GM19463 (cell line): ENCODE measurements at regions not wholly inside any gene's neighbourhood (a gene's known extent, or its start where the extent isn't known, plus 50 kb on each side); places are given as distances from the start of the nearest gene placed in this dataset.
"Not testable (repeated sequence)": the region's sequence is repeated elsewhere in the genome, so short reads cannot be mapped to it uniquely, and the experiment has no call there.

Source experiments
- ATAC-seq: cut with Tn5 transposase; IDR thresholded peaks from one replicate; pipeline ENCODE4 v1.9.1; 2021; ENCODE audit warnings: mild to moderate bottlenecking, moderate library complexity; ENCODE audit not compliant: unreplicated experiment

DNA sequence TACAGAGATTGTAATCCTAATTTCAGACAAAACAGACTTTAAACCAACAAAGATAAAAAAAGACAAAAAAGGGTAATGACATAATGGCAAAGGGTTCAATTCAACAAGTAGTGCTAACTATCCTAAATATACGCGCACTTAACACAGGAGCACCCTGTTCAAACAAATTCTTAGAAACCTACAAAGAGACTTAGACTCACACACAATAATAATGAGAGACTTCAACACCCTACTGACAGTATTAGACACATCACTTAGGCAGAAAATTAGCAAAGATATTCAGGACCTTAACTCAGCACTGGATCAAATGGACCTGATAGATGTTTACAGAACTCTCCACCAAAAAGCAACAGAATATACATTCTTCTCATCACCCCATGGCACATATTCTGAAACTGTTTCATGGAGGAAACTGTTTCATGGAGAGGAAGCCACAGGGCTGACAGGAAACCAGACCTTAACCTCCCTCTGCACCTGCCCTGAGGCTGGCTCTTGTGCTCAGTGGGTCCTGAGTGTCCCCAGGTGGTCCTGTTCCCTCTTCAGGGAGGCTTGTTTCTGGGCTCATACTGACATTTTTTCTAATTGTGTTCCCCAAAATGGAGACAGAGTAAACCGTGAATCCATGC lies 54.7 kb downstream of the OR4M2 start:
- not testable (repeated sequence) for ATAC-seq

DNA sequence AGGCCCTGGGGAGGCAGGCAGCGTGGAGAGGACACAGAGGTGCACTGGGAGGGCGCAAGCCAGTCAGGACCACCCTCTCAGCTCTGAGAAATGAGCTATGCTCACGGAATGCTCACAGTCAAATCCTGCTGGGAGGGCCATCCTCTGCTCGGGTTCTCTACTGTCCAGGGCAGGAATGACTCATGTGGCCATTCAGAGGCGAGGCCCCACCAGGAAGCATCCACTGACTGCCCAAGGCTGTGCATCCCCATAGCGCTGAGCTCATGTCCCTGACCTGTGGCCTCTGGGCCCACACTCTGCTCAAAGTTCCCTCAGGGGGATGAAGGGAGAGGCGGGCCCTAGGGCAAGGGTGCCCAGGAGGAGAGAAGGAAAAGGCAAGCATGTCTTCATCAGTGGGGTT lies 57.2 kb downstream of the OR4M2 start:
- not testable (repeated sequence) for ATAC-seq

DNA sequence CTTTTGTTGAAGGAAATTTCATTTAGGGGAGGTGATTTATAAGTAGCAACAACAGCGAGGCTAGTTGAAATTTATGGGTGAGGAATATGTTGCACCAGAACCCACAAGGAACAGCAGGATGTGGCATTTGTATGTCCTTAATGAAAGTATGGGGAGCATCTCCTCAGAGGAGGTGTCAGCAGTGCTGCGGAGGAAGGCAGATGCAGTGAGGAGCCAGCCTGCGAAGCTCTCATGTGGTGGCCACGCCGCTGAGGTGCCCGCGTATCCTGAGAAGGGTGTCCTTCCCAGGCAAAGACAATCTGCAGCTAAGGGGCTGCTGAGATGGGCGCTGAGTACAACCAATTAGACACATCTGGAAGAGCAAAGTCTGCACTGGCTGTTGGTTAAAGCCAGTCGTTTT lies 60.8 kb downstream of the OR4M2 start:
- ATAC-seq, result not testable (repeated sequence)

DNA sequence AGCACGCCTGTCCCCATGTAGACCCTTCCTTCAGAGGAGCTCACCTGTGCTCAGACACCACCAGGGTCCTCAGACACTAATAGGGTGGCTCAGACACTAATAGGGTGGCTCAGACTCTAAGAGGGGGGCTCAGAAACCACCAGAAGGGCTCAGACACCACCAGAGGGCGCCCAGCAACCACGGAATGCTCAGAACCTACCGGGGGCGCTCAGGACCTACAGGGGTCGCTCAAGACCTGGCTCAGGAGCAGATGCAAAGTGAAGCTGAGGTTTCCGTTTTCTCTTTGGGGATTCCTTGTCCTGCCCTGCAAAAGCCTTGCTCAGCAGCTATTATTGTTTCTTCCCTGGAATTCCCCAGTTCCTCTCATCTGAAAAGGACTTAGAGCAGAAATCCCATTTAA lies 67.8 kb downstream of the OR4M2 start:
- peak; percentile 95 for ATAC-seq

DNA sequence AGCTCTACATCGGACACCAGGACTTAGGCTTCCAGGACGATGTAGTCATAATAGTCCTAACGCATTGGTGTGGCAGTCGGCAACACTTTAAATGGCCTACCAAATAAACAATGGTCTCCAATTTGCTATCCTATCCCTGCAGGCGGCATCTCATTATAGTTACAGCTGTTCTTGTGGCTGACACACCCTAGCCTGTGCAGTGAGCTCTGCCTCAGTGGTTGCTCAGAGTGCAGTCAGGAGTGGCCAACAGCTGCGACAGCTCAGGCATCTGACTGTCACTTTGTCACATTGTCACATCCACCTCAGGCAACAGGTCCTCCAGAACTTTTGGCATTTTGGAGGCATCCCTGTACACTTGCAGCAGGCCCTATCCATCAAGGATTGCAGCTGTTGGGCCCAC lies 77.9 kb downstream of the OR4M2 start:
- not testable (repeated sequence) for ATAC-seq

DNA sequence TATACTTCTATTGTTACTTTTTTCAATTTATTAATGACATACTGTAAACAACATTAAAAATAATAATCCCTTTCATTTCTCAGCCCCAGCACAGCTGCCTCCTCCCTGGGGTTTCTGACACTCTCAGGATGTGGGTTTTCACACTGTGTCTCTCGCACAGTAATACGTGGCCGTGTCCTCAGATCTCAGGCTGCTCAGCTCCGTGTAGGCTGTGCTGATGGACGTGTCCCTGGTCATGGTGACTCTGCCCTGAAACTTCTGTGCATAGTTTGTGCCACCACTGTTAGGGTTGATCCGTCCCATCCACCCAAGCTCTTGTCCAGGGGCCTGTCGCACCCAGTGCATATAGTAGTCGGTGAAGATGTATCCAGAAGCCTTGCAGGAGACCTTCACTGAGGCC lies 80.0 kb downstream of the OR4M2 start:
- peak; percentile 19 for ATAC-seq

DNA sequence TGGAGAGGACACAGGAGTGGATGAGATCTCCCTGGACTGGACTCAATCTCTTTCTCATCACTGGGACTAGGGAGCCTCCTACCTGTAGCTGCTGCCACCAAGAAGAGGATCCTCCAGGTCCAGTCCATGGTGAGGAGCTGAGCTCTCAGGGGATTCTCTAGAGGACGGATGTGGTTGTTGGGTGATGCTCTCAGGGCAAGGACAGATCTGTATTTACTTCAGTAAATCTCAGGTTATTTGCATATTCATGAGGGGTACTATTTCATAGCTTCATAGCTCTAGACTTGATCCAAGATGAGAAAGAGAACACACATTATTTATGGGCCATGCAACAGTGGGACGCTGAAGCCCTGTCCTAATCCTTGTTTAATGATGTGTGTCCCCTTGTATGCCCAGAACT lies 80.4 kb downstream of the OR4M2 start:
- peak; percentile 56 for ATAC-seq

DNA sequence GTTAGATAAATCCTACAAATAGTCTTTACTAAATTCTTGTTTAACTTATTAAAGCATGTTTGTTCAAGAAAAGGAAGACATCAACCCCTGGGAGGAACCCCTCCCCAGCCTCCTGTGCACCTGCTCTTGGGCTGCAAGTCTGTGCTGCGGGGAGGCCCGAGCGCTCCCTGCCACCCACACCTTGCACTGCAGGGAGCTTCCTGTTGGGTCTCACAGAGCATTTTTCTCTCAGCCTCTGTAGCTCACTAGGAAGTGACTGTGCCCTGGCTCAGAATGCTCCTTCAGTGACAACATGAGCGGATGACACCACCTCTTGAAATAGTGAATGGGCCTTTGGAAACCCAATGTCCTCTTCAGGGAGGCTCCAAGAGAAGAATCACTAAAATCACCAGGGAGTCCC lies 81.1 kb downstream of the OR4M2 start:
- ATAC-seq, result peak; percentile 77

DNA sequence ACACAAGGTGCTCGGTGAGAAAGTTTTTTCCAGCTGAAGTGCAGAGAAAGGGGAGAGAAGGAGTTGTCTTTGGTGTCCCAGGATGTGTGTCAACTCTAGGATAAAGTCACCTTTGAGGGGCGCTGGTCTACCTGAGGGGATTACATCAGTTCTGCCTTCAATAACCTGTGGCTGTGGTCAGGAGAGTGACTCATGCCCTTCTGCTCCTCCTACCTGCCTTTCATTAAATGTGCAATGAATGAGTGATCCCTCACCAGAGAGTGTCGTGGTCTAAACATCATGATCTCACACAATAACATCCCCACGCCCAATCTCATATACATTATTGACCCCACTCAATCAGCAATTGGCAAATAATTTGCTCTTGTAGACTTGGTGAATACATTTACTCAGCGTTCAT lies 83.4 kb downstream of the OR4M2 start:
- not testable (repeated sequence) for ATAC-seq

DNA sequence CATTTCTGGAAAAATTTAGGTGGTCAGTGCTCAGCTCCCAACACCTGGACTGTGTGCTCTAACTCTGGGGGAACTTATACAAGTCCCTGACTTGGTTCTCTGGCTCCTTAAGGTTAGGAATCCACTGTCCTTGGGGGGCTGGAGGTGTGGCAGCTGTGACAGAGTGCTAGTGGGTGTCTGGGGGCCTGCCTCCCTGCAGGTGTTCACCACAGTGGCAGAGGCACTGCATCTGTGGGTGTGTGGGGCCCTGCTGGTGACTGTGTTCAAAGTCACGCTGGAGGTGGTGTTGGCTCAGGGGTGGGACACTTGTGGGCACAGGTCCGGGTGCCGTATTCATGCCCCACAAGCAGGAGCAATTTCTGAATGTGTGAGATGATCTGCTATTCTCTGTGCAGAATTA lies 87.2 kb downstream of the OR4M2 start:
- not testable (repeated sequence) for ATAC-seq

DNA sequence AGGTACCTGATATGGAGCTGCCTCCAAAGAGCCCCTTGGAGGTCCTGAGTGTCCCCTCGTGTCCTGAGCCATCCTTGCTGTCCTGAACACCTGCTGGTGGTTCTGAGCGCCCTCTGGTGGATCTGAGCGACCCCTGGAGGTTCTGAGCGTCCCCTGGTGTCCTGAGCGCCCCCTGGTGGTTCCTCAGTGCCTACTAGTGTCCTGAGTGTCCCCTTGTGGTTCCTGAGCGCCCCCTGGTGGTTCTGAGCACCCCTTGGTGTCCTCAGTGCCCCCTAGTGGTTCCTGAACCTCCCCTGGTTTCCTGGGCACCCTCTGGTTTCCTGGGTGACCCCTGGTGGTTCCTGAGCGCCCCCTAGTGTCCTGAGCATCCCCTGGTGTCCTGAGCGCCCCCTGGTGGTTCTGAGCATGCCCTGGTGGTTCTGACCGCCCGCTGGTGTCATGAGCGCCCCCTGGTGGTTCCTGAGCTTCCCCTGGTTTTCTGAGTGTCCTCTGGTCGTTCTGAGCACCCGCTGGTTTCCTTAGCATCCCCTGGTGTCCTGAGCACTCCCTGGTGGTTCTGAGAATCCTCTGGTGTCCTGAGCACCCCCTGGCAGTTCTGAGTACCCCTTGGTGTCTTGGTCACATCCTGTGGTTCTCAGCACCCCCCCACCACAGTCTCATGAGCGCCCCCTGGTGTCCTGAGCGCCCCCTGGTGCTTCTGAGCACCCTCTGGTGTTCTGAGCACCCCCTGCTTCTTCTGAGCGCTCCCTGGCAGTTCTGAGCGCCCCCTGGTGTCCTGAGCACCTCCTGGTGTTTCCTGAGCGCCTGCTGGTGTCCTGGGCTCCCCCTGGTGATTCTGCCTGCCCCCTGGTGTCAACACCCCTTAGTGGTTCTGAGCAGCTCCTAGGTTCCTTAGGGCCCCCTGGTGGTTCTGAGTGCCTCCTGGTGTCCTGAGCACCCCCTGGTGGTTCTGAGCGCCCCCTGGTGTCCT lies 93.0 kb downstream of the OR4M2 start:
- peak; percentile 70 for ATAC-seq

DNA sequence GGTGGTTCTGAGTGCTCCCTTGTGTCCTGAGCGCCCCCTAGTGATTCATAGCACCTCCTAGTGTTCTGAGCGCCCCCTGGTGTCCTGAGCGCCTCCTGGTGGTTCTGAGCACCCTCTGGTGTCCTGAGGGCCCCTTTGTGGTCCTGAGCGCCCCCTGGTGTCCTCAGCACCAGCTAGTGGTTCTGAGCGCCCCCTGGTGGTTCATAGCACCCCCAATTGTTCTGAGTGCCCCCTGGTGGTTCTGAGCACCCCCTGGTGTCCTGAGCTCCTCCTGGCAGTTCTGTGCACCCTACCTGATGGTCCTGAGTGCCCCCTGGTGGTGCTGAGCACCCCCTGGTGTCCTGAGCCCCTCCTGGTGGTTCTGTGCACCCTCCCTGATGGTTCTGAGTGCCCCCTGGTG lies 93.8 kb downstream of the OR4M2 start:
- ATAC-seq, result peak; percentile 52

DNA sequence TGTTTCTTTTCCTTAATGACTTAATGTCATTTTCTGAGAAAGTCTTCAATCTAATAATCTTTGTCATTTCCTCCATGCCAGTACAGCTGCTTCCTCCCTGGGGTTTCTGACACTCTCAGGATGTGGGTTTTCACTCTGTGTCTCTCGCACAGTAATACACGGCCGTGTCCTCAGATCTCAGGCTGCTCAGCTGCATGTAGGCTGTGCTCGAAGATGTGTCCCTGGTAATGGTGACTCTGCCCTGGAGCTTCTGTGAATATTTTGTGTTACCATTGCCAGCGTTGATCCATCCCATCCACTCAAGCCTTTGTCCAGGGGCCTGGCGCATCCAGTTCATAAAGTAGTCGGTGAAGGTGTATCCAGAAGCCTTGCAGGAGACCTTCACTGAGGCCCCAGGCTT lies 97.6 kb downstream of the OR4M2 start:
- not testable (repeated sequence) for ATAC-seq

DNA sequence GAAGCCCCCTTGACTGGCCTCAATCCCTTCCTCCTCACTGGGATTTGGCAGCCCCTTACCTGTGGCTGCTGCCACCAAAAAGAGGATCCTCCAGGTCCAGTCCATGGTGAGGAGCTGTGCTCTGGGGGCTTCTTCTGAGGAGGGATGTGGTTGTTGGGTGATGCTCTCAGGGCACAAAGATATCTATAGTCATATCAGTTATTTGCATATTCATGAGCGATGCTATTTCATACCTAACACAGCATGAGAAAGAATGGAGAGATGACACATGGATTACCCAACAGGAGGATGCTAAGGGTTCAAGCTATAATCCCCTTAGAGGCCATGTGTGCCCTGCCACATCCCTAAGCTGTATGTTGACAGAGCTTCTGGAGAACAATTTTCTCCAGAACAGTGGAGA lies 98.1 kb downstream of the OR4M2 start:
- not testable (repeated sequence) for ATAC-seq

DNA sequence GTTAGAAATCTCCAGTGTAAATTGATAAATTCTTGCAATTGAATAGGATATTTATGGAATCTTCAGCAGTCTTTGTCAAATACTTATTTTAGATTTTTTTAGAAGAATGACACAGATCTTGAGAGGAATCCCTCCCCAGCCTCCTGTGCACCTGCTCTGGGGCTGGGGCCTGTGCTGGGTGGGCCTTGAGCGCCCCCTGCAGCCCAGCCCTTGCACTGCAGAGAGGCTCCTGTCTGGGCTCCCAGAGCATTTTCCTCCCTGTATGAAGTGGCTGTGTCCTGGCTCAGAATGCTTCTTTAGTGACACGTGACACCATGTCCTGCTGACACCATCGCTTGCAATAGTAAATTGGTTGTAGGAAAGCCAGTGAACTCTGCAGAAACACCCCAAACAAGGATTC lies 98.7 kb downstream of the OR4M2 start:
- not testable (repeated sequence) for ATAC-seq

DNA sequence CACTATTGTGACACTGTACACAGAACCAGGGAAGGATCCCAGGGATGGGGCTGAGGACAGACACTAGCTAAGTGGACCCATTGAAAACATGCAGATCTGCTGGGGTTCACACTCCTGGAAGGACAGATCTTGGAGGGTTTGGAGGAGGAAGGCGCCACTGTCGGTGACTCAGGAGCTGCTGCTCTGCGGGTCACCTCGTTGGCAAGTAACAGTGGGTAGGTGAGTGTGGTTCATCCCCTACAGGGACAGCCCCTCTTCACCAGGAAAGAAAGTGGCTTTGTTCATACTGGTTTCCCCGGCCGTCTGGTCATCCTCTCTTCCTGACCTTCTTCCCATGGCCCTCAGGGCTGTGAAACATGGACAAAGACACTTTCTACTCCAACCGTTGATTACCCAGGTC lies 100.3 kb downstream of the OR4M2 start:
- not testable (repeated sequence) for ATAC-seq

DNA sequence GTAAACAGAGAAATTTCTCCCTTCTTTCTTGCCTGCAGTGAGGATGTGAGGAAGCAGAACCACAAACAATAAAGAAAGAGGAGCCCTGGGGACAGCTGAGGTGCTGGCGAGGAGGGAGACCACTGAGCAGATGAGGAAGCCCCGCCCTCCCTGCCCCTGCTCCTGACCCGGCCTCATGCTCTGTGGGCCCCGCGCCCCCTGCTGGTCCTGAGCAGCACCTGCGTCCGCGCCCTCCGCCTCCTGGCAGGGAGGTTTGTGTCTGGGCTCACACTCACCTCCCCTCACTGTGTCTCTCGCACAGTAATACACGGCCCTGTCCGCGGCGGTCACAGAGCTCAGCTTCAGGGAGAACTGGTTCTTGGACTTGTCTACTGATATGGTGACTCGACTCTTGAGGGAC lies 104.4 kb downstream of the OR4M2 start:
- ATAC-seq, result peak; percentile 72

DNA sequence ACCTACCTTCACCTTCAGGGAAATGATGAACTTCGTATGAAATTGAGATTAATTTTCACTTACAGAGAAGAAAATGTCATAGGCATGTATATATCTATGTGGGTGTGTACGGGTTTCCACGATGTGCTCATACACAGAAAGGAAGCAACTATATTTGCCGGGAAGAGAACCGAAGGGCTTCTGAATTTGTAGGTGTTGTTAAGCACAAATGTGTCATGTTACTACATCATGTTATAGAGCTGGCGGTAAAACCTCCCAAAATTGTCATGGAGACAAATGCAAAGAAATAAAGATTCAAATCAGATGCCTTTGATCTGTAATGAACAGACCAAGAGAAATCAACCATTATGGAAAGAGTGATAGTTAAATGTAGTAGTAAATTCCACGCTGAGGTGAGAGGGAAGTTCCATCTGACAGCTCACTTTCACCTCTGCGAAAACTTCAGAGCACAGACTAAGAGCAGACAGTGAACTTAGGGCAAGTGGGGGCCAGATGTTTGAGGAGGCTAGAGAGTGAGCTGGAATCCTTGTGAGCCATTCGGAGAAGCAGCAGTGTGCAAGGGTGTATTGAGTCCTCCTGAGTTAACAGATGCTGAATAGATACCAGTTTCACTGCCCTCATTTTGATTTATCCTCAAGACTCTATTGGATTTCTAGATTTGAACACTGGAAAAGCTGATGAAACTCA lies 106.7 kb downstream of the OR4M2 start:
- ATAC-seq, result not testable (repeated sequence)

DNA sequence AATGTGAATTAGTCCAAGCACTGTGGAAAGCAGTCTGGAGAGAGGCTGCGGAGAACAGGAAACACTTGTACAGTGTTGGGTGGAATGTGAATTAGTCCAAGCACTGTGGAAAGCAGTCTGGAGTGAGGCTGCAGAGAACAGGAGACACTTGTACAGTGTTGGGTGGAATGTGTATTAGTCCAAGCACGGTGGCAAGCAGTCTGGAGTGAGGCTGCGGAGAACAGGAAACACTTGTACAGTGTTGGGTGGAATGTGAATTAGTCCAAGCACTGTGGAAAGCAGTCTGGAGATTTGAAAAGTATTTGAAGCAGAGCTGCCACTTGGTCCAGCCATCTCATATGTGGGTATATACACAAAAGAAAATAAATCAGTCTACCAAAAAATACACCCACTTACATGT lies 111.5 kb downstream of the OR4M2 start:
- not testable (repeated sequence) for ATAC-seq

DNA sequence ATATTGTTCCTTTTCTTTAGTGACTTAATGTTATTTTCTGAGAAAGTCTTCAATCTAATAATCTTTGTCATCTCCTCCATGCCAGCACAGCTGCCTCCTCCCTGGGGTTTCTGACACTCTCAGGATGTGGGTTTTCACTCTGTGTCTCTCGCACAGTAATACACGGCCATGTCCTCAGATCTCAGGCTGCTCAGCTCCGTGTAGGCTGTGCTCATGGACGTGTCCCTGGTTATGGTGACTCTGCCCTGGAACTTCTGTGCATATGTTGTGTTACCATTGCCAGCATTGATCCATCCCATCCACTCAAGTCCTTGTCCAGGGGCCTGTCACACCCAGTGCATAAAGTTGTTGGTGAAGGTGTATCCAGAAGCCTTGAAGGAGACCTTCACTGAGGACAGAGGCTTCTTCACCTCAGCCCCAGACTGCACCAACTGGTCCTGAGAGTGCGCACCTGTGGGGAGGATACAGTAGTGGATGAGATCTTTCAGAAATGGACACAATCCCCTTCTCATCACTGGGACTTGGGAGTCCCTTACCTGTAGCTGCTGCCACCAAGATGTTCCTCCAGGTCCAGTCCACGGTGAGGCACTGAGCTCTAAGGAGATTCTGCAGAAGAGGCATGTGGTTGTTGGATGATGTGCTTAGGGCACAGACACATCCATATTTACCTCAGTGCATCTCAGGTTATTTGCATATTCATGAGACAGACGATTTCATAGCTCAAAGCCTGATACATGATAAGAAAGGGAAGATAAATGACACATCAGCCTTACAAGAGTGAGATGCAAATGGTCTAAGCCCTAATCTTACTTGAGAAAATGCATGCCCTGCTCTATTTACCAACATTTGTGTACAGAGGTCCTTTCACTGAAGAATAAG lies 114.7 kb downstream of the OR4M2 start:
- ATAC-seq, result not testable (repeated sequence)

DNA sequence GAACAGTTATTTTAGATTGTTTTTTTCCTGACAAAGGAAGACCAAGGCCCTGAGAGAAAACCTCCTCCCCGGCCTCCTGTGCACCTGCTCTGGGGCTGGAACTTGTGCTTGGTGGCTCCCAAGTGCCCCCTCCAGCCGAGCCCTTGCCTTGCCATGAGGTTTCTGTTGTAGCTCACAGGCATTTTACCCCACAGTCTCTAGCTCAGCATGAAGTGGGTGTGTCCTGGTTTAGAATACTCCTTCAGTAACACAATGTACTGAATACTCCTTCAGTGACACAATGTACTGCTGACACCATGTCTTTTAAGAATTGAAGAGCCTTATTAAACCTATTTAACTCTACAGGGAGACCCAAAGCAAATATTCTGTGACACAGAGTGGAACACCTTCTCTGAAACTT lies 116.1 kb downstream of the OR4M2 start:
- not testable (repeated sequence) for ATAC-seq
